B cell (primary cell): ENCODE measurements at regions not wholly inside any gene's neighbourhood (a gene's known extent, or its start where the extent isn't known, plus 50 kb on each side); places are given as distances from the start of the nearest gene placed in this dataset.

Experiments
- CTCF ChIP-seq: fragments of 200-600 bp; IDR thresholded peaks from one replicate; pipeline ENCODE4 v1.8.0; 2022; ENCODE audit warnings: antibody characterized with exemption, mild to moderate bottlenecking
- EZH2 ChIP-seq: IDR thresholded peaks from 2 replicates; pipeline ENCODE4 v1.6.1; 2012; ENCODE audit warnings: borderline replicate concordance, low read depth, mild to moderate bottlenecking, moderate library complexity, low read length; ENCODE audit not compliant: insufficient read depth, poor library complexity, severe bottlenecking

- TF ChIP-seq CTCF, result no peak
- TF ChIP-seq EZH2, result no peak
Observed at GRCh38 chr5:33277061-33277650, 163.6 kb upstream of the TARS1 start.
